GM23338 (cell line): ENCODE measurements at regions not wholly inside any gene's neighbourhood (a gene's known extent, or its start where the extent isn't known, plus 50 kb on each side); places are given as distances from the start of the nearest gene placed in this dataset.

Experiments
- ATAC-seq: fragments of 200-7000 bp; cut with Tn5 transposase; 3 replicates; pipeline ENCODE4 v1.9.1; 2020
- DNase-seq: peaks from one replicate; pipeline ENCODE4 v3.0.0-alpha.2; 2015; ENCODE audit warnings: low spot score
- H2AFZ ChIP-seq: fragments of 200-600 bp; sonication (generic); 2 replicates; pipeline ENCODE4 v1.8.0; 2016; ENCODE audit warnings: antibody characterized with exemption, mild to moderate bottlenecking, moderate library complexity
- H3F3A ChIP-seq: fragments of 200-600 bp; sonication (generic); replicated peaks from 2 replicates; pipeline ENCODE4 v1.8.0; 2017; ENCODE audit warnings: antibody characterized with exemption, mixed run types, low read depth
- H3K27ac ChIP-seq: fragments of 200-600 bp; sonication (generic); 2 replicates; pipeline ENCODE4 v1.6.1; 2016; ENCODE audit warnings: low read depth
- H3K27me3 ChIP-seq: fragments of 200-600 bp; sonication (generic); 2 replicates; pipeline ENCODE4 v1.8.0; 2016; ENCODE audit warnings: mild to moderate bottlenecking, mixed run types, moderate library complexity; ENCODE audit not compliant: insufficient read depth
- H3K36me3 ChIP-seq: fragments of 200-600 bp; sonication (generic); 2 replicates; pipeline ENCODE4 v1.8.0; 2016; ENCODE audit warnings: mild to moderate bottlenecking; ENCODE audit not compliant: insufficient read depth
- H3K4me1 ChIP-seq: fragments of 200-600 bp; sonication (generic); 2 replicates; pipeline ENCODE4 v1.8.0; 2016; ENCODE audit warnings: mild to moderate bottlenecking, moderate library complexity; ENCODE audit not compliant: insufficient read depth
- H3K4me2 ChIP-seq: fragments of 200-600 bp; sonication (generic); 2 replicates; pipeline ENCODE4 v1.7.1; 2017; ENCODE audit warnings: mixed run types
- H3K4me3 ChIP-seq: fragments of 200-600 bp; sonication (generic); 2 replicates; pipeline ENCODE4 v1.6.1; 2016; ENCODE audit warnings: mixed run types
- H3K79me2 ChIP-seq: fragments of 200-600 bp; sonication (generic); replicated peaks from 2 replicates; pipeline ENCODE4 v1.8.0; 2017; ENCODE audit warnings: mild to moderate bottlenecking; ENCODE audit not compliant: insufficient read depth
- H3K9me2 ChIP-seq: fragments of 200-600 bp; sonication (generic); 2 replicates; pipeline ENCODE4 v1.8.0; 2017; ENCODE audit not compliant: insufficient read depth
- H4K20me1 ChIP-seq: fragments of 200-600 bp; sonication (generic); replicated peaks from 2 replicates; pipeline ENCODE4 v1.8.0; 2017; ENCODE audit warnings: mild to moderate bottlenecking; ENCODE audit not compliant: insufficient read depth
- H3K27ac Mint-ChIP-seq: 2 replicates; pipeline ENCODE4 v1.8.0; 2020; ENCODE audit warnings: inconsistent platforms, mild to moderate bottlenecking, moderate library complexity, mixed read lengths
- H3K27me3 Mint-ChIP-seq: 3 replicates; pipeline ENCODE4 v1.8.0; 2022; ENCODE audit warnings: low read depth, mild to moderate bottlenecking, moderate library complexity, mixed read lengths, inconsistent platforms; ENCODE audit not compliant: insufficient read depth, poor library complexity
- H3K36me3 Mint-ChIP-seq: 3 replicates; pipeline ENCODE4 v1.8.0; 2021; ENCODE audit warnings: low read depth, mild to moderate bottlenecking, inconsistent platforms, moderate library complexity, mixed read lengths
- H3K4me1 Mint-ChIP-seq: 3 replicates; pipeline ENCODE4 v1.8.0; 2020; ENCODE audit warnings: mild to moderate bottlenecking, inconsistent platforms, mixed read lengths
- H3K4me3 Mint-ChIP-seq: 3 replicates; pipeline ENCODE4 v1.8.0; 2021; ENCODE audit warnings: moderate library complexity, mild to moderate bottlenecking, inconsistent platforms, mixed read lengths
- H3K9me3 Mint-ChIP-seq: 3 replicates; pipeline ENCODE4 v1.8.0; 2020; ENCODE audit warnings: moderate library complexity, mild to moderate bottlenecking, inconsistent platforms, mixed read lengths
- CREB1 ChIP-seq: fragments of 250-450 bp; sonication (Bioruptor Pico); IDR thresholded peaks from 2 replicates; pipeline ENCODE4 v1.5.0; 2020; ENCODE audit warnings: low read depth, mild to moderate bottlenecking, moderate library complexity
- CTCF ChIP-seq, 2 experiments: fragments of 200-600 bp in 1 of 2; sonication (generic) in 1 of 2; conservative IDR thresholded peaks; 2 replicates each; pipeline versions ENCODE4 v1.5.1 to v1.6.1; 2016 to 2017; ENCODE audit warnings: antibody characterized with exemption in 2 of 2, low read depth in 2 of 2, mild to moderate bottlenecking in 2 of 2, moderate library complexity in 1 of 2
- ETS1 ChIP-seq: IDR thresholded peaks from 2 replicates; pipeline ENCODE4 v1.6.1; 2016; ENCODE audit warnings: antibody characterized with exemption
- EZH2 ChIP-seq: fragments of 200-600 bp; sonication (generic); IDR thresholded peaks from one replicate; pipeline ENCODE4 v1.8.0; 2017; ENCODE audit warnings: antibody characterized with exemption, mild to moderate bottlenecking, low read depth; ENCODE audit not compliant: unreplicated experiment
- EZH2phosphoT487 ChIP-seq: fragments of 200-600 bp; sonication (generic); IDR thresholded peaks from one replicate; pipeline ENCODE4 v1.8.1; 2018; ENCODE audit warnings: antibody characterized with exemption; ENCODE audit not compliant: unreplicated experiment
- JUNB ChIP-seq: IDR thresholded peaks from one replicate; pipeline ENCODE4 v1.6.1; 2016; ENCODE audit warnings: antibody characterized with exemption; ENCODE audit not compliant: unreplicated experiment
- NANOG ChIP-seq: IDR thresholded peaks from 2 replicates; pipeline ENCODE4 v1.6.1; 2016; ENCODE audit warnings: antibody characterized with exemption, borderline replicate concordance
- POLR2AphosphoS5 ChIP-seq: IDR thresholded peaks from 2 replicates; pipeline ENCODE4 v1.6.1; 2016; ENCODE audit warnings: antibody characterized with exemption, low read depth
- REST ChIP-seq: IDR thresholded peaks from one replicate; pipeline ENCODE4 v1.6.1; 2018; ENCODE audit warnings: antibody characterized with exemption; ENCODE audit not compliant: unreplicated experiment
- STAT1 ChIP-seq: IDR thresholded peaks from one replicate; pipeline ENCODE4 v1.6.1; 2016; ENCODE audit warnings: antibody characterized with exemption; ENCODE audit not compliant: unreplicated experiment
- ZNF114 ChIP-seq: fragments of 250-450 bp; sonication (Bioruptor Pico); IDR thresholded peaks from 2 replicates; pipeline ENCODE4 v1.5.0; 2020; ENCODE audit warnings: mild to moderate bottlenecking, moderate library complexity
- ZNF331 ChIP-seq: fragments of 250-450 bp; sonication (Bioruptor Pico); IDR thresholded peaks from 2 replicates; pipeline ENCODE4 v1.5.0; 2020; ENCODE audit warnings: low read depth, mild to moderate bottlenecking, moderate library complexity
- ZNF462 ChIP-seq: fragments of 250-450 bp; sonication (Bioruptor Pico); IDR thresholded peaks from 2 replicates; pipeline ENCODE4 v1.5.0; 2020; ENCODE audit warnings: mild to moderate bottlenecking, moderate library complexity

GRCh38 chr2:176790468-176790867 lies 422.1 kb upstream of the HNRNPA3 start:
- Histone ChIP-seq H3K4me3 (no peak overlapping the region), H3K27ac (no peak overlapping the region), H3K79me2 (no peaks in the 10 kb centered on the region), H2AFZ (no peak overlapping the region), H4K20me1 (no peaks in the 10 kb centered on the region), H3K27me3 (no peaks in the 10 kb centered on the region), H3K4me2 (no peak overlapping the region), H3K36me3 (no peaks in the 10 kb centered on the region), H3K9me2 (peaks cover 15% of the 10 kb centered on the region), H3F3A (no peaks in the 10 kb centered on the region), H3K4me1 (0 out of 2 replicates have a peak, but pooled peaks cover 3% of the 10 kb centered on the region)
- DNase-seq (peak; percentile 12), ATAC-seq (no peak)
- Mint-ChIP-seq H3K4me1 (peaks cover 6% of the 10 kb centered on the region; the same call in 2 of the 3 replicates), H3K36me3 (peaks cover 4% of the 10 kb centered on the region; the same call in 1 of the 3 replicates), H3K27me3 (peaks cover 2% of the 10 kb centered on the region), H3K4me3 (no peak overlapping the region), H3K27ac (no peak overlapping the region), H3K9me3 (peaks cover 7% of the 10 kb centered on the region; the same call in 2 of the 3 replicates)
- TF ChIP-seq POLR2AphosphoS5 (no peak), EZH2phosphoT487 (no peak), ZNF331 (CRISPR knock-in tag) (no peak), NANOG (no peak), ZNF462 (CRISPR knock-in tag) (no peak), ETS1 (no peak), CREB1 (CRISPR knock-in tag) (no peak), ZNF114 (no peak), JUNB (no peak), CTCF (conservative IDR thresholded peaks at IDR 0.05; ENCODE audit: low read depth in 2 of 2) (no peak), EZH2 (no peak), STAT1 (no peak), REST (no peak)
